Activated naive CD4-positive, alpha-beta T cell treated with anti-CD3 and anti-CD28 coated beads, Interleukin-2, amount 50 U/mL, for 24 hours (primary cell): ENCODE measurements at regions not wholly inside any gene's neighbourhood (a gene's known extent, or its start where the extent isn't known, plus 50 kb on each side); places are given as distances from the start of the nearest gene placed in this dataset.
"Not testable (repeated sequence)": the region's sequence is repeated elsewhere in the genome, so short reads cannot be mapped to it uniquely, and the experiment has no call there.

ENCODE experiments used
- H3K27ac Mint-ChIP-seq: one replicate; pipeline ENCODE4 v1.8.0; 2021; ENCODE audit warnings: mild to moderate bottlenecking, mixed read lengths
- H3K27me3 Mint-ChIP-seq: one replicate; pipeline ENCODE4 v1.8.0; 2021; ENCODE audit warnings: mixed read lengths
- H3K36me3 Mint-ChIP-seq: one replicate; pipeline ENCODE4 v1.8.0; 2021; ENCODE audit warnings: mixed read lengths
- H3K4me1 Mint-ChIP-seq: one replicate; pipeline ENCODE4 v1.8.0; 2021; ENCODE audit warnings: mixed read lengths
- H3K4me3 Mint-ChIP-seq: one replicate; pipeline ENCODE4 v1.8.0; 2021; ENCODE audit warnings: mild to moderate bottlenecking, mixed read lengths
- H3K9me3 Mint-ChIP-seq: one replicate; pipeline ENCODE4 v1.8.0; 2021; ENCODE audit warnings: mixed read lengths

- H3K36me3 Mint-ChIP-seq, H3K27ac Mint-ChIP-seq, H3K9me3 Mint-ChIP-seq, H3K4me1 Mint-ChIP-seq, H3K4me3 Mint-ChIP-seq: not testable (repeated sequence)
- H3K27me3 Mint-ChIP-seq, result peaks cover 11% of the 10 kb centered on the region
Measured at GRCh38 chr13:18874875-18875789, 306.5 kb downstream of the TUBA3C start.

DNA sequence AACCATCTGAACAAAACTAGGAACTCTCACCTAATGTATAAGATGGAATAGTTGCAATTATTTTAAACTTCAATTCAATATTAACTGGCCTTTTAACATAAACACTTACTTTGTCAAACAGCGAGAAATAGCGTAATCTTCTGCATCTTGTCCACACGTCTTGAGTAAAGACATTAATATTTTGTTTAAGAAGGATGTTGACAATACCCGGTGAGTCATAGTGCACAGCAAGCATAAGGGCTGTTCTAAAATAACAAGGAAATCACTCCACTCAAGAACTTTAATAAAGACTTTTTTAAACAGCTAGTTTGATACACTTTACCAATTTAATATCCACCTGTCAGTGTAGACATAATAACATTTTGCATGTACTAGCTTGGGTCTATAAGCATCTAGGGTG, 311.1 kb downstream of the TUBA3C start:
- H3K27ac Mint-ChIP-seq, H3K9me3 Mint-ChIP-seq, H3K27me3 Mint-ChIP-seq, H3K36me3 Mint-ChIP-seq, H3K4me1 Mint-ChIP-seq, H3K4me3 Mint-ChIP-seq: not testable (repeated sequence)

GRCh38 chr13:18869365-18869764, 312.3 kb downstream of the TUBA3C start:
- H3K4me1 Mint-ChIP-seq, H3K4me3 Mint-ChIP-seq, H3K9me3 Mint-ChIP-seq, H3K27ac Mint-ChIP-seq, H3K36me3 Mint-ChIP-seq, H3K27me3 Mint-ChIP-seq: not testable (repeated sequence)

GRCh38 chr13:18837986-18838629, 343.5 kb downstream of the TUBA3C start:
- not testable (repeated sequence) for H3K4me1 Mint-ChIP-seq, H3K36me3 Mint-ChIP-seq, H3K27ac Mint-ChIP-seq, H3K9me3 Mint-ChIP-seq, H3K27me3 Mint-ChIP-seq, H3K4me3 Mint-ChIP-seq

- H3K4me3 Mint-ChIP-seq, H3K36me3 Mint-ChIP-seq, H3K27ac Mint-ChIP-seq, H3K4me1 Mint-ChIP-seq, H3K9me3 Mint-ChIP-seq, H3K27me3 Mint-ChIP-seq: not testable (repeated sequence)
Measured at GRCh38 chr13:18837179-18837745, 344.4 kb downstream of the TUBA3C start.

DNA sequence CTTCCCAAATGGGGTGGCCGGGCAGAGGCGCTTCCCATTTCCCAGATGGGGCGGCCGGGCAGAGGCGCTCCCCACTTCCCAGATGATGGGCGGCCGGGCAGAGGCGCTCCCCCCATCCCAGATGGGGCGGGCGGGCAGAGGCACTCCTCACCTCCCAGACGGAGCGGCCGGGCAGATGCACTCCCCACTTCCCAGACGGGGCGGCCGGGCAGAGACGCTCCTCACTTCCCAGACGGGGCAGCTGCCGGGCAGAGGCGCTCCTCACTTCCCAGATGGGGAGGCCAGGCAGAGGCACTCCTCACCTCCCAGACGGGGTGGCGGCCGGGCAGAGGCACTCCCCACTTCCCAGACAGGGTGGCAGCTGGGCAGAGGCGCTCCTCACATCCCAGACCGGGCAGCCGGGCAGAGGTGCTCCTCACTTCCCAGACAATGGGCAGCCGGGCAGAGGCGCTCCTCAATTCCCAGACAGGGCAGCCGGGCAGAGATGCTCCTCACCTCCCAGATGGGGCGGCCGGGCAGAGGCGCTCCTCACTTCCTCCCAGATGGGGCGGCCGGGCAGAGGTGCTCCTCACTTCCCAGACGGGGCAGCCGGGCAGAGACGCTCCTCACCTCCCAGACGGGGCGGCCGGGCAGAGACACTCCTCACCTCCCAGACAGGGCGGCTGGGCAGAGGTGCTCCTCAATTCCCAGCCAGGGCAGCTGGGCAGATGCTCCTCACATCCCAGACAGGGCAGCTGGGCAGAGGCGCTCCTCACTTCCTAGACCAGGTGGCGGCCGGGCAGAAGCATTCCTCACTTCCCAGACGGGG, 345.0 kb downstream of the TUBA3C start:
- H3K4me1 Mint-ChIP-seq, H3K36me3 Mint-ChIP-seq, H3K27me3 Mint-ChIP-seq, H3K4me3 Mint-ChIP-seq, H3K27ac Mint-ChIP-seq, H3K9me3 Mint-ChIP-seq: not testable (repeated sequence)

DNA sequence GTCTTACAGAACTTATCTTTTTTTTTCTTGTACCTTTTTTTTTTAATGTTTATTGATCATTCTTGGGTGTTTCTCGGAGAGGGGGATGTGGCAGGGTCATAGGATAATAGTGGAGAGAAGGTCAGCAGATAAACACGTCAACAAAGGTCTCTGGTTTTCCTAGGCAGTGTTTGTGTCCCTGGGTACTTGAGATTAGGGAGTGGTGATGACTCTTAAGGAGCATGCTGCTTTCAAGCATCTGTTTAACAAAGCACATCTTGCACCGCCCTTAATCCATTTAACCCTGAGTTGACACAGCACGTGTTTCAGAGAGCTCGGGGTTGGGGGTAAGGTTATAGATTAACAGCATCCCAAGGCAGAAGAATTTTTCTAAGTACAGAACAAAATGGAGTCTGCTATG, 345.9 kb downstream of the TUBA3C start:
- H3K4me3 Mint-ChIP-seq, H3K9me3 Mint-ChIP-seq, H3K36me3 Mint-ChIP-seq, H3K27ac Mint-ChIP-seq, H3K27me3 Mint-ChIP-seq, H3K4me1 Mint-ChIP-seq: not testable (repeated sequence)

- not testable (repeated sequence) for H3K9me3 Mint-ChIP-seq, H3K27ac Mint-ChIP-seq, H3K4me3 Mint-ChIP-seq, H3K36me3 Mint-ChIP-seq, H3K4me1 Mint-ChIP-seq, H3K27me3 Mint-ChIP-seq
Measured at GRCh38 chr13:18824678-18825077, 356.9 kb downstream of the TUBA3C start.

- not testable (repeated sequence) for H3K27me3 Mint-ChIP-seq, H3K4me3 Mint-ChIP-seq
Measured at GRCh38 chr13:18822655-18823639, 358.7 kb downstream of the TUBA3C start.

GRCh38 chr13:18773988-18774387, 407.6 kb downstream of the TUBA3C start:
- H3K27ac Mint-ChIP-seq, H3K9me3 Mint-ChIP-seq, H3K36me3 Mint-ChIP-seq, H3K4me3 Mint-ChIP-seq, H3K4me1 Mint-ChIP-seq, H3K27me3 Mint-ChIP-seq: not testable (repeated sequence)

More at GRCh38 chr13:18822655-18823639, 358.7 kb downstream of the TUBA3C start:
- not testable (repeated sequence) for H3K27ac Mint-ChIP-seq, H3K36me3 Mint-ChIP-seq, H3K4me1 Mint-ChIP-seq, H3K9me3 Mint-ChIP-seq

- not testable (repeated sequence) for H3K36me3 Mint-ChIP-seq, H3K9me3 Mint-ChIP-seq, H3K4me3 Mint-ChIP-seq, H3K27me3 Mint-ChIP-seq, H3K27ac Mint-ChIP-seq, H3K4me1 Mint-ChIP-seq
Measured at GRCh38 chr13:18741696-18742095, 439.9 kb downstream of the TUBA3C start.

DNA sequence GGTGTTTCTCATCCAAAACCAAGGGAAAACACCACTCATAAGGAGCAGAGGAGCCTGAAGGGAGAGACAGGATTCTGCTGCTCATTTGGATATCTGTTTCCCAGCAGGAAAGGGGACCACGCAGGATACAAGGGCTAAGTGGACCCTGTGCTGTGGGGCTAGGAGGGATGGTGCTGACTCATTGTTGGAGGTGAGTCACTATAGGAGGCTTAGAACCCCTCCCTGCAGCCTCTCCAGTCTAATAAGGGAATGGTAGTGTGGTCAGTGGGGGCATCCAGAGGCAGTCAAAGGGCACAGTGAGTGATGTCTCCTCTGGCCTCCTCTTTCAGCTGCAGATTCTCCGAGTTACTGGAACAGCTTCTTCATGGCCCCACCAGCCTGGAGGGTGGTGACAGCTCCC, 442.3 kb downstream of the TUBA3C start:
- Mint-ChIP-seq H3K4me1 (no peaks in the 10 kb centered on the region), H3K27ac (no peak overlapping the region), H3K27me3 (no peaks in the 10 kb centered on the region), H3K36me3 (no peaks in the 10 kb centered on the region), H3K4me3 (no peak overlapping the region), H3K9me3 (no peaks in the 10 kb centered on the region)

- not testable (repeated sequence) for H3K4me1 Mint-ChIP-seq, H3K27ac Mint-ChIP-seq, H3K36me3 Mint-ChIP-seq, H3K27me3 Mint-ChIP-seq, H3K4me3 Mint-ChIP-seq, H3K9me3 Mint-ChIP-seq
Measured at GRCh38 chr13:18738086-18738485, 443.5 kb downstream of the TUBA3C start.

- not testable (repeated sequence) for H3K9me3 Mint-ChIP-seq, H3K27me3 Mint-ChIP-seq, H3K27ac Mint-ChIP-seq, H3K36me3 Mint-ChIP-seq, H3K4me3 Mint-ChIP-seq, H3K4me1 Mint-ChIP-seq
Measured at GRCh38 chr13:18727138-18727537, 454.5 kb downstream of the TUBA3C start.

- H3K4me1 Mint-ChIP-seq, H3K27ac Mint-ChIP-seq, H3K36me3 Mint-ChIP-seq, H3K9me3 Mint-ChIP-seq, H3K4me3 Mint-ChIP-seq, H3K27me3 Mint-ChIP-seq: not testable (repeated sequence)
Measured at GRCh38 chr13:18726524-18726923, 455.1 kb downstream of the TUBA3C start.
